ENCODE measurements at regions not wholly inside any gene's neighbourhood (a gene's known extent, or its start where the extent isn't known, plus 50 kb on each side); places are given as distances from the start of the nearest gene placed in this dataset.

DNA sequence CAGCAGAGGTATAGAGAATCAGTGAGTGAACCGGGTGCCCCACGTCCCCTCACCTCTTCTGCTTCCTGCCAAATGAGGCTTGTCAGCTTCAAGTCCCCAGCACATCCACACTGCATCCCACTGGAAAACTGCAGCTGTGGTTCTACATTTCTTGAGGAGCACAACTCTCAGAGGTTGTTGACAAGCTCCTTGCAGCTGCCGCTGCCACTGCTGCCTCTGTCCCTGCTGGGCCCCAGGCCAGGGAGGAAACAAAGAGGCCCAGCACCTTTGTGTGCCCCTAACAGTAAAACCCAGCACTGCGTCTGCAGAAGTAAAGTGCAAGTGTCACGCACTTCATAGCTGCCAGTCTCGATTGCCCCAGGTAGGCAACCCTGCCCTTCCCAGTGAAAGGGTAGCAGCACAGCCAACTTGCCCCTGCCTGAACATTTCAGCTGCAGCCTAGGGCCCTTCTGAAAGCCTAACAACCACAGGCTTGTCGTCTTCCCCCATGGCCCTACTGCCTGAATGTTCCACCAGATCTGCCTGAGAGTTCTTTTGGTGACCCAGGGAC, 1162.1 kb upstream of the USP15 start:
- Histone ChIP-seq H3K9me3 (peaks cover 0 to 2% of the 10 kb centered on the region in 2 donors), H3K4me1 (no peaks in the 10 kb centered on the region), H3K27ac (no peak overlapping the region), H3K4me3 (no peak overlapping the region), H3K27me3 (no peaks in the 10 kb centered on the region), H3K36me3 (no peaks in the 10 kb centered on the region)
- intact Hi-C loops (cut with DNase I), result no loop called here
- no peak for DNase-seq (ENCODE audit: low spot score in 2 of 2)
- TF ChIP-seq, protein P1, sequence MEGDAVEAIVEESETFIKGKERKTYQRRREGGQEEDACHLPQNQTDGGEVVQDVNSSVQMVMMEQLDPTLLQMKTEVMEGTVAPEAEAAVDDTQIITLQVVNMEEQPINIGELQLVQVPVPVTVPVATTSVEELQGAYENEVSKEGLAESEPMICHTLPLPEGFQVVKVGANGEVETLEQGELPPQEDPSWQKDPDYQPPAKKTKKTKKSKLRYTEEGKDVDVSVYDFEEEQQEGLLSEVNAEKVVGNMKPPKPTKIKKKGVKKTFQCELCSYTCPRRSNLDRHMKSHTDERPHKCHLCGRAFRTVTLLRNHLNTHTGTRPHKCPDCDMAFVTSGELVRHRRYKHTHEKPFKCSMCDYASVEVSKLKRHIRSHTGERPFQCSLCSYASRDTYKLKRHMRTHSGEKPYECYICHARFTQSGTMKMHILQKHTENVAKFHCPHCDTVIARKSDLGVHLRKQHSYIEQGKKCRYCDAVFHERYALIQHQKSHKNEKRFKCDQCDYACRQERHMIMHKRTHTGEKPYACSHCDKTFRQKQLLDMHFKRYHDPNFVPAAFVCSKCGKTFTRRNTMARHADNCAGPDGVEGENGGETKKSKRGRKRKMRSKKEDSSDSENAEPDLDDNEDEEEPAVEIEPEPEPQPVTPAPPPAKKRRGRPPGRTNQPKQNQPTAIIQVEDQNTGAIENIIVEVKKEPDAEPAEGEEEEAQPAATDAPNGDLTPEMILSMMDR (IDR thresholded peaks at IDR 0.05), result no peak

DNA sequence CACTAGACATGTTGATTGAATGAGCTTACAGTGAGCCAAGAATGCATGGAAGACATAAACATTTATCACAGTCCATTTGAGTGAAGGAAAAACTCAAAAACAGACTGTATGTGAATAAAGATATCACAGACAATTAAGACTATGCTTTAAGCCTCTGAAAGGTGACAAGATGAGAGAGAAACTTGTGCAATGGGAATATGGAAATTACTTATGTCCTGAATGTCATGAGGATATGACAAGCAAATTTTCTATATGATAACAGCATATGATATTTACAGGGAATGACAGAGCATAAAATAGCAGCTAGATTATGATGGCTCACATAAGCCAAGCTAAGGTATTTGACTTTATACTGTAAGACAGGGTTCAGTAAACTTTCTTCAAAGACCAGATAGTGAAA, 1153.1 kb upstream of the USP15 start:
- peaks cover 0 to 13% of the 10 kb centered on the region in 2 donors for H3K9me3 ChIP-seq
- no peak for DNase-seq (ENCODE audit: low spot score in 2 of 2)
- no peaks in the 10 kb centered on the region for H3K4me1 ChIP-seq
- intact Hi-C loops (cut with DNase I), result no loop called here
- TF ChIP-seq, protein P1 (IDR thresholded peaks at IDR 0.05), result no peak
- no peaks in the 10 kb centered on the region for H3K27me3 ChIP-seq
- H3K4me3 ChIP-seq, result no peak overlapping the region
- H3K27ac ChIP-seq, result no peak overlapping the region
- no peaks in the 10 kb centered on the region for H3K36me3 ChIP-seq

DNA sequence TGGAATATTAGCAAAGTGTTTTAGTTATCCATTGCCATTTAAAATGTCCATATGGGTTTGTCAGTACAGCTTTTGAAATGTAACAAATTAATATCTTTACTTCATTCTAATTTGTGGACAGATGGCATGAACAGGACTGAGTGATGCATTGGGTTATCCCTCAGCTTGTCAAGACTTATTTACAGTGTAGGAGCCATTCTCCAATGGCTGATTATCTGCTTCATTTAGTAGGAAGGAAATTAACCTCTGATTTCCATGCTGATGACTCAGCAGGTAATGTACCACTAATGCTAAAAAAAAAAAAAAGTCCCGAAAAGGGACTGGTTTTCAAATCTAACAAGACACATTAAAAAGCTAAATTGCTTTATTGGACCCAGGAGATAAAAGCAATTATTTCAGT, 1149.0 kb upstream of the USP15 start:
- Histone ChIP-seq H3K27ac (no peak overlapping the region), H3K4me3 (no peak overlapping the region), H3K27me3 (no peaks in the 10 kb centered on the region), H3K36me3 (no peaks in the 10 kb centered on the region), H3K4me1 (no peaks in the 10 kb centered on the region), H3K9me3 (no peaks in the 10 kb centered on the region)
- intact Hi-C loops (cut with DNase I), result no loop called here
- no peak for DNase-seq (ENCODE audit: low spot score in 2 of 2)
- TF ChIP-seq, protein P1 (IDR thresholded peaks at IDR 0.05), result no peak

DNA sequence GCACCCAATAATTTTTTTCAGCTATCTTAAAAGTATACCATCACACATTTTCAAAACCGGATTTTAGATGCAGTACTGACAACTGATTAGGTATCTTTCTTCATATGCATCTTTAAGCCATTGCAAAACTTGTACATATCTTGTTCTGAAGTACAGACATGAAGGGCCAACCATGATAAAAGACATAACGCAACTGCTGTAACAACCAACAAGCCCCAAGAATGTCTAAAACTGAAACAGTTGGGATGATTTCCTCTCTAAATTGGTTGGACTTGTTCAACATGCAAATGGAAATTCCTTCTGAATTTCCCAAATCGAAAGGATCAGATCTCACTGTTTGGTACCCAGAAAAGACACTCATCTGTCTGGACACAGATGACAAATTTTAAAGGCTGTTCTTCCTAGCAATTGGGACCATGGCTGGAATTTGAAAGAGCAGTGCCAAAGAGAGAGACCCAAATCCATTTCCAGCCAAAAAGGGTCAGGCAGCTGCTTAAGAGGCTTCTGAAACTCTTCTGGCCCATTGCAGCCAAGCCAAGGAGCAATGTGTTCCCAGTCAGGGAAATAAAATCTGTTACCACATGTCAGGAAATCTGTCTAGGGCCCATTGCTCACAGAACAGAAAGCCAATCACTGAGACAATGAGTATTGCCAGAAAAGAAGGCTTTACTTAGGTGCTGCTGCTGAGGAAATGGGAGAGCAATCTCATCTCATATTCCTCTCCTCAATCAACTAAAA, 1122.4 kb upstream of the USP15 start:
- H3K9me3 ChIP-seq, result no peaks in the 10 kb centered on the region
- no peaks in the 10 kb centered on the region for H3K27me3 ChIP-seq
- no peak overlapping the region for H3K4me3 ChIP-seq
- H3K36me3 ChIP-seq, result no peaks in the 10 kb centered on the region
- H3K4me1 ChIP-seq, result no peaks in the 10 kb centered on the region
- no peak overlapping the region for H3K27ac ChIP-seq
- DNase-seq (ENCODE audit: low spot score in 2 of 2), result no peak
- TF ChIP-seq, protein P1 (IDR thresholded peaks at IDR 0.05), result no peak
- intact Hi-C loops (cut with DNase I), result no loop called here

DNA sequence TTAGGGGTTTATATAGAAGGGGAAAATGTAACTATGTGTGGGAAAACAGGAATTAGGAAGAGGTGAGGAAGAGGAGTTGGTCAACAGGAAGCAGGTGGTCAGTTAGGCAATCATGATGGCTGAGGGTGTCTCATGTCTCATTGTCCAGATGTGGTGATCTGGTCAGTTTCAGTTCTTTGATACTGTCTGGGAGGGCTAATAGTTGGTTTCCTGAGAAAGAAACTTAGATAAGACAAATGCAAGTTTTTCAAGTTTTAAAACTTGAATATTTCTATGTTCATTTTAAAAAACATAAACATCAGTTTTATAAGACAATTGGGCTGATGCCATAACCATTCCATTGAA, 1121.8 kb upstream of the USP15 start:
- H3K27ac ChIP-seq, result no peak overlapping the region
- DNase-seq (ENCODE audit: low spot score in 2 of 2), result no peak
- H3K27me3 ChIP-seq, result no peaks in the 10 kb centered on the region
- H3K4me3 ChIP-seq, result no peak overlapping the region
- H3K36me3 ChIP-seq, result no peaks in the 10 kb centered on the region
- no peaks in the 10 kb centered on the region for H3K9me3 ChIP-seq
- intact Hi-C loops (cut with DNase I), result no loop called here
- H3K4me1 ChIP-seq, result no peaks in the 10 kb centered on the region
- TF ChIP-seq, protein P1 (IDR thresholded peaks at IDR 0.05), result no peak

All from ascending aorta (tissue), 2 donors.